ENCODE measurements at regions not wholly inside any gene's neighbourhood (a gene's known extent, or its start where the extent isn't known, plus 50 kb on each side); places are given as distances from the start of the nearest gene placed in this dataset.

DNA sequence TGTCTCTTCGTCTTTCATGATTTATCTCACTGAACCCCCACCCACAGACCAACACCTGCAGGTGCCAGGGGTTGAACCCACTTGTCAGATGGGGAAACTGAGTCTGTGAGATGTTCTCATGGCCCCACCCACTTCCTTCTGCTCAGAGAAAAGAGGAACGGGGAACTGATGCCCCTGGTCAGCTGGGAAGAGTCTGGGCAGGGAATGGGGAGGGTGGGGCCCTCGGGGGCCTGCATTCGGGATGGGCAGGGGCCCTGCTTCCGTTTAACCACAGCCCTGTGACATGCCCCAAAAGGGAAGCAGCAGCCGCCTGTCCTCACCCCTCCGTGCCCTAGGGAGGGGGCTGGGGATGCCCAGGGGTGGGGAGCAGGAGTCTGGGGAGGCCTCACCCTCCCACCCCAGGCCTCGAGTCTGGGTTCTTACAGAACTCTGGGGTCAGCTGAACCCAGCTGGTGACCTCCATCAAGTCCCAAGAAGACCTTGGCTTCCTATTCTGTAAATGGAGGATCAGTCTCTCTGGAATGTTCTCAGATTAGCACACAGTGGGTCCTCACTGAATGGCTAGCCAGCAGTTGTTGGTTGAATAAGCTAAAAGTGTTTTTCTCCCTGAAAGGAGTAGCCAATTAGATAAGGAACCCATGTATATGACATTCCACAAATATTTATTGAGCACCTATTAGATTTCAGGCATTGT lies 81.5 kb downstream of the CEBPB start:
- no peaks in the 10 kb centered on the region for H3K9me1 ChIP-seq (ENCODE audit: control insufficient read depth, insufficient read depth, low read length)
- H3K27ac ChIP-seq (ENCODE audit: extremely low read depth, low read depth, low read length): no peak overlapping the region
- 52% methylated on average over 6 of the region's 8 CpGs for WGBS (ENCODE audit: insufficient coverage, low coverage, missing lambda C conversion rate)
- no peaks in the 10 kb centered on the region for H4K20me1 ChIP-seq (replicated peaks; ENCODE audit: control insufficient read depth, insufficient read depth, low read length)
- H3K9me3 ChIP-seq (replicated peaks; ENCODE audit: control insufficient read depth, insufficient read depth, low read depth, low read length): no peaks in the 10 kb centered on the region
- no peaks in the 10 kb centered on the region for H3K79me2 ChIP-seq (ENCODE audit: control insufficient read depth, insufficient read depth, low read length)
- ATAC-seq (no peak), FAIRE-seq (peak; percentile 29), DNase-seq (ENCODE audit: extremely low read depth in 1 of 4, low spot score in 3 of 4) (no peak)
- POLR2A ChIA-PET: interaction anchor here (0.6 to 1.1 kb wide), 2 partner anchors 27 to 111 kb away, joined by 3 to 4 read pairs; no protein-coding TSS in a partner anchor
- no TSS peak for BruUV-seq (replicated peaks)
- CTCF ChIA-PET (ENCODE audit: low intra/inter-chr PET ratio): no interaction called here
- H3K4me1 ChIP-seq (replicated peaks in 1 of 2; ENCODE audit: control insufficient read depth in 2 of 2, insufficient read depth in 2 of 2, low read length in 2 of 2): peaks cover 6 to 33% of the 10 kb centered on the region in 2 experiments; a peak in 3 of 5 replicates
- H3K9ac ChIP-seq (ENCODE audit: insufficient read depth in 1 of 2, low read depth in 2 of 2, low read length in 2 of 2): 0 out of 4 replicates have a peak overlapping the region, but pooled peaks of 1 of the 2 experiments have one; percentile 80
- no peak overlapping the region for H3K4me2 ChIP-seq (ENCODE audit: insufficient read depth, low read length)
- intact Hi-C loops (cut with micrococcal nuclease) (no loop called here), in situ Hi-C loops (cut with MboI) (no loop called here)
- TF ChIP-seq RBM25 (IDR thresholded peaks at IDR 0.05; ENCODE audit: low read depth, low read length, severe bottlenecking) (peak; percentile 7), BRF1 (IDR thresholded peaks at IDR 0.05; ENCODE audit: borderline replicate concordance, extremely low read depth, insufficient read length) (no peak), BDP1 (IDR thresholded peaks at IDR 0.05; ENCODE audit: insufficient read depth, insufficient read length) (no peak), ZKSCAN1 (IDR thresholded peaks at IDR 0.05; ENCODE audit: low read depth, low read length) (peak; percentile 67; the same call in 1 of the 2 replicates)
- H3K27me3 ChIP-seq (ENCODE audit: control insufficient read depth in 2 of 2, insufficient read depth in 2 of 2, low read length in 2 of 2): no peaks in the 10 kb centered on the region
- no peak overlapping the region for H3K4me3 ChIP-seq
- H3K36me3 ChIP-seq (ENCODE audit: control insufficient read depth, insufficient read depth, low read length): no peaks in the 10 kb centered on the region
- no peak overlapping the region for H2AFZ ChIP-seq (ENCODE audit: low read depth, low read length)

Measured in K562 (cell line).